Right forelimb (tissue), 1 donor: ENCODE measurements at regions not wholly inside any gene's neighbourhood (a gene's known extent, or its start where the extent isn't known, plus 50 kb on each side); places are given as distances from the start of the nearest gene placed in this dataset.

Experiments
- DNase-seq: peaks from one replicate; pipeline ENCODE4 v3.0.0-alpha.2; 2018

DNA sequence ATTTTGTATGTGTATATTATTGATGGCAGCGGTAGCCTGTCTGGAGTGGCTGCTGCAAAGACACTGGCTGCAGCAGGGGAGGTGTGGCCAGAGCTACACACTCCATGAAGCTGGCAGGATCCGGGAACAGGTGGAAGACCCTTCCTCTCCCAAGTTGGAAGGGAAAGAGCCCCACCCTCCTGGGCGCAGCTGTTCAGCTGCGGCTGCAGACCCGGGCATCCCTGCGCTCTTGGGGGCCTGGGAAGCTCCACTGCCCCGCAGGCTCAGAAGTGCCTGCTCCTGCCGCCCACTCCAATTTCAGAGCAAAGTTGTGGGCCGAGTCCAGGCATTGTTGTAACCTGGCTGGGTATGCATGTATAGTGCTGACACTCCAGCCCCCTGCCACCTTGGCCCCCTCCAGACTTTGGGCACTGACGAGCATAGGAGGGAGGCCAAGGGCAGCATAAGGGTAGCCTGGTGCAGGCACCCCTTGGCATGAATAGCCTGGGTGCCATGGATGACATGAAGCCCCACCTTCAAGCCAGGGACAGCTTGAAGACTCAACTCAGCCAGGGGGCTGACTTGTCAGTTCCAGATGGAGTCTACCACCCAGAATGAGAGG is 90.7 kb upstream of the TMEM168 start:
- DNase-seq = no peak

DNA sequence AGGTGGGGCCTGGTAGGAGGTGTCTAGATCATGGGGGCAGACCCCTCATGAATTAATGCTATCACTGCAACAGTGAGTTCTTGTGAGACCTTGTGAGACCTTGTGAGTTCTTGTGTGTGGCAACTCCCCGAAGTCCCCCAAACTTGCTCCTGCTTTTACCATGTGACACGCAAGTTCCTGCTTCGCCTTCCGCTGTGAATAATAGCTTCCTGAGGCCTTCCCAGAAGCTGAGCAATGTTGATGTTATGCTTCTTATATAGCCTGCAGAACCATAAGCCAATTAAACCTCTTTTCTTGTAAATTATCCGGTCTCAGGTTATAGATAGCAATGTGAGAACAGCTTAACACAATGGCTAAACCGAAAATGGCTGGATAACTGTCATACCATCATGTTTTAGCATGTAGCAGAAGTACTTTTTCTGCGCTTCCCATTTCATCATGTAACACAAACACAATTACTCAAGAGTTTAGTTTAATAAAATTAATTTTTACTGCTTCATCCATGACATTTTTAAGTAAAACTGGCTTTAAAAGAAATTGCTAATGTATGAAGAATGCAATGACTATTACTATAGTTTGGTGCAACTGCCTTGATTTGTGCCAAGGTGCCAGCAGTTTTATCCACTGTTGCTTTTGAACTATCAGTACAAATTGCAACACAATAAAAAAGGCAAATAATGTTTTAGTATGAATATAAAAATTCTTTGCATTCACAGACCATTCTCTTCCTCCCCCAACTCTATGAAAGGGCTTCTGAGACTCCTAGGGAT is 87.7 kb upstream of the TMEM168 start:
- DNase-seq = no peak

DNA sequence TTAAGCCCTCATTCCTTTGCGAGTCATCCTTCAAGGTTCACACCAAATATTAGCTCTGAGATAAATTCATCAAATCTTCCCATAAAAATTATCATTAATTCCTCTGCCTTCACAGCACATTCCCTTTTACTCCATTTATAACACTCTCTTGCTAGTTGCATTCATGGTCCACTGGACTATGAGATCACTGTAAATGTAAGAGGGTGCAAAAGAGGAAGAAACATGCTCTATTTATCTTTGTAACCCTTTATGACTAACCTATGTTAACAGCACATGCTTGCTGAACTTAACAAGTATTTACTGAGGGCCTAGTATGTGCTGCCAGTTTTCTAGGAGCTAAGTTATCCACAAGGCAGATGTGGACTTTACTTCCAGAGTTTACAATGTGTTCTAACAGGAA is 86.7 kb upstream of the TMEM168 start:
- no peak for DNase-seq

DNA sequence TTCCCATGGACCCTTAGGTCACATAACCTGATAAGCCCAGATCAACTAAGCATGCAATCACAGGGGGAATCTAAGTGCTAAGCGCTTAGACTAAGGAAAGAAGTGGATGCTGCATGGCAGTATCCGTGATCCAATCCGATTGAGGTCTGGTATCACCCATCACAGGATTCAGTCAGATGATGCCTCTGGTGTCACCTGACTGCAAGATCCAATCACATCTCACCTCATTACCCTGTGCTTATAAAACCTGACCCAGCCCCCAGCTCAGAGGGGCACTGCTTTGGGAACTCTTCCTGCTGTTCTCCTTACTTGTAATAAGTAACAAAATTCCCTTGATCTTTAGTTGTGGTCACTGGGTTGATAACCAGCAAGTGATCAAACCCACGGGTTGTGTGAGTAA is 84.7 kb upstream of the TMEM168 start:
- DNase-seq = no peak

DNA sequence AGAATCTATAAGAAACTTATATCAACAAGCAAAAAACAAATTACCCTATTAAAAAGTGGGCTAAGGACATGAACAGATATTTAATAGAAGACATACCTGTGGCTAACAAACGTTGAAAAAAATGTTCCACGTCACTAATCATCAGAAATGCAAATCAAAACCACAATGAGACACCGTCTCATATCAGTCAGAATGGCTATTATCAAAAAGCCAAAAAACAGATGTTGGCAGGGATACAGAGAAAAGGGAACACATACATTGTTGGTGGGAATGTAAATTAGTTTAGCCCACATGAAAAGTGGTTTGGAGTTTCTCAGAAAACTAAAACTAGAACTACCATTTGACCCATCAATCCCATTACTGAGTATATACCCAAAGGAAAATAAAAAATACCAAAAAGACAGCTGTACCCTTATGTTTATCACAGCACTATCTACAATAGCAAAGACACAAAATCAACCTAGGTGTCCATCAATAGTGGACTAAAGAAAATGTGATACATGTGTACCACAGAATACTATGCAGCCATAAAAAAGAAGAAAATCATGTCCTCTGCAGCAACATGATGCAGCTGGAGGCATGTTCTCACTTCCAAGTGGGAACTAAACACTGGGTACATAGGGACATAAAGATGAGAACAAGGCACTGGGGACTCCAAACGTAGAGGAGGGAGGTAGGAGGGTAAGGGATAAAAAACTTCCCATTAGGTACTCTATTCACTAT is 83.8 kb upstream of the TMEM168 start:
- no peak for DNase-seq

DNA sequence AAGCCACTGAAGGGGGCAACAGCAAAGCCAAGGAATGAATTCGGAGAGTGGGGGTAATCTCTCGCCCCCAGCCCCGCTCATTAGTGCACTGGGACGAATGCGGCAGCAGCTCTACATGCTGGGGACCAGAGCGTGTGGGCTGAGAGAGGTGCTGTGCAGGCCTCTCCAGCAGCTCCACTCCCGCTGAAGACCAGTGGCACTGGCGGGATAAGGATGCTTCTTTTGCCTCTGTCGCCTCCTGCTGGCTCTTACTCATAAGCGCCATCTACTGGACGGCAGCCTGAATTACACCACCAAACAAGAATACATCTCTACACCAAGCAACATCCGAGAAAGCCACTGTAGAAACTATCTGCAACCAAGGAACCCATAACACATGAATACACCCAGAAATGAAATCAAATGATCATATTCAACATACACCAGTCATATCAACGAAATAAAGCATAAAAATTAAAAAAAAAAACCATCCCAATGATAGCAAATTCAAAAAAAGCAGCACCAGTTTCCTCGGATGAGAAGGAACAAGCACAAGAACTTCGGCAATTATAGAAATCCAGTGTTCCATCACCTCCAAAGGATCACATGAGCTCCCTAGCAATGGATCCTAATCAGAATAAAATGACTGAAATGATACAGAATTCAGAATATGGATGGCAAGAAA is 79.0 kb upstream of the TMEM168 start:
- no peak for DNase-seq

DNA sequence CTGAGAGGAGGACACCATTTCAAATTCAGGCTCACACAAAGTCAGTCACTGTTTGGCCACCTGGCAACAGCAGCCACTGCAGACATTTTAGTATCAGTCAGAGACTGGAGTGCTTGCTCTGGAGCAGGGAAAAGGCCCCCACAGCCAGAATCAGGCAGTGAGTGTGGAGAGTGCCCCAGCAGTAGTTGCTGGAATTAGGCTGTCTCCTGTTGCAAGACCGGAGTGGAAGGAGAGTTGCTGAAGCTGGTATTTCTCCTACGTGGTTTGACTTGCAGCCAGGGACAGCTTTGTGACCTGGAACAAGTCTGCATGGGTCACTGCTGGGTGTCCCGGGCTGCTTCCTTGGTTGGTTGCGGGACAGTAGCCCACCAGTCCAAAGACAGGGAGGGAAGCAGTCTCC is 78.4 kb upstream of the TMEM168 start:
- DNase-seq = no peak

DNA sequence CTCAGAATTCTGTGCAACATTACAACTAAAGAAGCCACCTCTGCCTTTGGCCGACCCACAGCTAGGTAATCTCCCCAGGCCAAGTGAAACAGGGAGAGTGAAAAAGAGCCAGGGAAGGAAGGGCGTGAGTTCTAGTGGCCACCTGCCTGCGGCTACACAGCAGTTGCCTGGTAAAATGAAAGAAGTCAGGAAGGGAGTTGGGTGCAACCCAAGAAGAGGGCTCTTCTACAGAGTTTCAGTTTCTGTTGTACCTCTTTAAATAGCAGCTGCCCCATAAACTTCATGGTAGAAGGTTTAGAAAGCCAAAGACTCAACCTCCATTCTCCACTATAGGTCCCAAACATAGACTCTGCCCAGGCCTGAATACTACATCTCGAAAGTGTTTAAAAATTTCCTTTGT is 76.2 kb upstream of the TMEM168 start:
- DNase-seq = no peak

DNA sequence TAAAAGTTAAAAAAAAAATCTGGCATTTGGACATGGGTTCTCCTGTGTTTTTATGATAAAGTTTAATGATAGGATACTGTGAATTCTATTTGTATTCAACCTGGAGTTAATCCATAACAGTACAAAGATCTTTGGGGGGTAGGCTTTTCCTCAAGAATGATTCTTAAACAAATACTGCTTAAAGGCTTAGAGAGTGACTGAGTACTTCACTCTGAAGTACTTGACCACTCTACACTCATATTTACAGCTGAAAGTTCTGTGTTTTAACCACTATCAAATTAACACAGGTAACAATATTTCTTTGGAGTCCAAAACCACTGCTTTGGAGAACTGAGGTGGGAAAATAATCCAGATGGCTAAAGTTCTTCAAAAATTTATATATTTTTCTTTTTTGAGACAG is 74.2 kb upstream of the TMEM168 start:
- DNase-seq = no peak

DNA sequence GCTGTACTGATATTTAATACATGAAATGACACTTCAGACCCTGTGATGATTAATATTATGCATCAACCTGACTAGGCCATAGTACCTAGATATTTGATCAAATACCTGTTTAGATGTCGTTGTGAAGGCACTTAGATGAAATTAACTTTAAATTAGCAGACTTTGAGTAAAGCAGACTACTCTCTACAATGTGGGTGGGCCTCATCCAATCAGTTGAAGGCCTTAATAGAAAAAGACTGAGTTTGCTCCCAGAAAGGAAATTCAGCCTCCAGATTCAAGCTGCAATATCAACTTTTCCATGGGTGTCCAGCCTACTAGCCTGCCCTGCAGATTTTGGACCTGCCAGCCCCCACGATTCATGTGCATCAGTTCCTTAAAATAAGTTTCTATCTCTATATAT is 68.6 kb upstream of the TMEM168 start:
- DNase-seq = no peak

DNA sequence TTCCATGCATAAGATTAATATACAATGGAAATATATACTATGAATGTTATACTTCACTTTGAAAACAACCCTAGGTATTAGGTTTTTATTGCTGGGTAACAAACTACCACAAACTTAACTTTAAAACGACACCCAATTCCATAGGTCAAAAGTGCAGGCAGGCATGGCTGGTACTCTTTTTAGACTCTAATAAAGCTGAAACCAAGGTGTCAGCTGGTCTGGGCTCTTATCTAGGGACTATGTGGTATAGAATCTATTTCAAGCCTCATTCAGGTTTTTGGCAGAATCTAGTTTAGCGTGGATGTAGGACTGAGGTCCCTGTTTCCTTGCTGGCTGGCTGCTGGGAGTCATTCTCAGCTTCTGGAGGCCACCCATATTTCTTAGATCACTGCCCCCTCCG is 65.0 kb upstream of the TMEM168 start:
- no peak for DNase-seq

DNA sequence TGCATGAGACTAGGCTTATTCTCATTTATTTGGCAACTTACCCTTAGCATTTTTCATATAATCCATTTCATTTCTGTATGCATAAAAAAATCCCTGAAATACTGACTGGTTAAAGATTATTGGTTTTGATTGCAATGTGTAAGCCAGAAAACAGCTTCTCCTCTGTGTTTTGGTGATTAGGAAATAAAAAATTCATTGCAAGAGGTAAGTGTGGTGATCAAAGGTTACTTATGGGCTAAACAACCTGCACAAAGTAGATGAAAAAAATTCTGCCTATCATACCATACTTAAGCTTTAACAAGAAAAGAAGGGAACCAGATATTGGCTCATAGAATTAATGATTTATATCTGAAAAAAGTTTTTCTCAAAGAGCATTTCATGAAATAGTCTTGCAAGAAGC is 64.0 kb upstream of the TMEM168 start:
- no peak for DNase-seq

DNA sequence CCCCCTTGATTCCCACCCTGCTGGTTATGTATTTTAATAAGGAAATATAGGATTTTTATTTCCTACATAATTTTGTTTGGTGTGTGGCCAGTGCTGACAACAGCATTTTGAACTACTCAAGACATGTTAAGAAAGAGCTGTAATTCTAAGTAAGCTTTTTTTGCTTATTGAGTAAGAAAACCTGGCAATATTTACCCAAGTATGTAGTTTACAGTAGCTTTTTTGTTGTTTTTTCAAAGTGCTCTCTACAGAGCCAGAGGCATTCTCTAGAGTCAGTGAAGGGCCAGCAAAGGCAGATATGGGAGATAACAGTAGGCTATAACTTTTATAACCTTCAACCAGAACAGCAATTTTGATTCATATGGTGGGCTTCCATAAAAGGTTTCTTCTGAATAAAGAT is 63.2 kb upstream of the TMEM168 start:
- no peak for DNase-seq

DNA sequence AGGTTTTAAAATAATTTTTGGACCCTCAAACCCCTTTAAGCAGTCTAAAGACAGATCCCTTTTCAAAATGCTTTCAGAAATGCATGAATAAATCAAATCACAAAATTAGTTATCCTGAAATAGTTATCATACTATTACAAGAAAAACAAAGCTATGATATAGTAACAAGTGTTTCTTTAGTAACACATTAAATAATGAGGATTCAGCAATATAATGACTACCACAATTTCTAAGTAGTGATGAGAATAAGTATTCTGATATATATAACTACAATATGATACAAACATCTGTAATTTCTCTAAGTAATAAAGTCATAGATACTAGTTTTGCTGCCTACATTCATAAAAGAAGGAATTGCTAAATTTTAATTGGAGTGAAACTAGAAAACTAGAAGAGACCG is 53.0 kb upstream of the TMEM168 start:
- no peak for DNase-seq
